SK-N-SH treated with all-trans-retinoic acid at 6 μM for 48 hours (cell line): ENCODE measurements at regions not wholly inside any gene's neighbourhood (a gene's known extent, or its start where the extent isn't known, plus 50 kb on each side); places are given as distances from the start of the nearest gene placed in this dataset.

Source experiments
- BACH2 ChIP-seq: fragments of 250-450 bp; sonication (Bioruptor Pico); IDR thresholded peaks from 2 replicates; pipeline ENCODE4 v1.9.0; 2021; ENCODE audit warnings: mild to moderate bottlenecking, borderline replicate concordance
- CREB5 ChIP-seq: fragments of 250-450 bp; sonication (Bioruptor Pico); IDR thresholded peaks from 2 replicates; pipeline ENCODE4 v1.5.1; 2020; ENCODE audit warnings: low read depth, mild to moderate bottlenecking, moderate library complexity
- CSDC2 ChIP-seq: fragments of 250-450 bp; sonication (Bioruptor Pico); IDR thresholded peaks from 2 replicates; pipeline ENCODE4 v1.5.0; 2020; ENCODE audit warnings: mild to moderate bottlenecking, moderate library complexity
- PATZ1 ChIP-seq: fragments of 250-450 bp; sonication (Bioruptor Pico); IDR thresholded peaks from 2 replicates; pipeline ENCODE4 v1.8.0; 2020; ENCODE audit warnings: mild to moderate bottlenecking, moderate library complexity, borderline replicate concordance
- PPARA ChIP-seq: fragments of 250-450 bp; sonication (Bioruptor Pico); IDR thresholded peaks from 2 replicates; pipeline ENCODE4 v1.5.0; 2020; ENCODE audit warnings: mild to moderate bottlenecking, borderline replicate concordance
- RARB ChIP-seq: fragments of 250-450 bp; sonication (Bioruptor Pico); IDR thresholded peaks from 2 replicates; pipeline ENCODE4 v1.8.0; 2021; ENCODE audit warnings: mild to moderate bottlenecking, moderate library complexity
- SNAI2 ChIP-seq: fragments of 250-450 bp; sonication (Bioruptor Pico); IDR thresholded peaks from 2 replicates; pipeline ENCODE4 v1.5.0; 2020; ENCODE audit warnings: mild to moderate bottlenecking, moderate library complexity
- TSHZ2 ChIP-seq: fragments of 250-450 bp; sonication (Bioruptor Pico); IDR thresholded peaks from 2 replicates; pipeline ENCODE4 v1.5.0; 2020; ENCODE audit warnings: mild to moderate bottlenecking, moderate library complexity
- ZFP3 ChIP-seq: fragments of 250-450 bp; sonication (Bioruptor Pico); IDR thresholded peaks from 2 replicates; pipeline ENCODE4 v1.5.0; 2020; ENCODE audit warnings: mild to moderate bottlenecking, moderate library complexity
- ZFP30 ChIP-seq: fragments of 450-650 bp; formaldehyde crosslinking; IDR thresholded peaks from 2 replicates; pipeline ENCODE4 v1.5.0; 2022; ENCODE audit warnings: mild to moderate bottlenecking, moderate library complexity
- ZNF70 ChIP-seq: fragments of 450-650 bp; formaldehyde crosslinking; IDR thresholded peaks from 2 replicates; pipeline ENCODE4 v1.5.0; 2020; ENCODE audit warnings: mild to moderate bottlenecking, moderate library complexity
- ZNF8 ChIP-seq: fragments of 450-650 bp; formaldehyde crosslinking; IDR thresholded peaks from 2 replicates; pipeline ENCODE4 v1.5.0; 2020; ENCODE audit warnings: mild to moderate bottlenecking, moderate library complexity

- no peak for TF ChIP-seq PPARA
- no peak for TF ChIP-seq PATZ1
- no peak for TF ChIP-seq CREB5 (CRISPR knock-in tag)
- no peak for TF ChIP-seq CSDC2 (CRISPR knock-in tag)
- no peak for TF ChIP-seq ZFP30 (CRISPR knock-in tag)
- TF ChIP-seq SNAI2, result no peak
- no peak for TF ChIP-seq ZNF70
- no peak for TF ChIP-seq RARB (CRISPR knock-in tag)
- TF ChIP-seq TSHZ2 (CRISPR knock-in tag), result no peak
- no peak for TF ChIP-seq ZFP3 (CRISPR knock-in tag)
- no peak for TF ChIP-seq ZNF8 (CRISPR knock-in tag)
- no peak for TF ChIP-seq BACH2
Measured at GRCh38 chr2:19667085-19667484, 234.7 kb downstream of the TTC32 start.
